ENCODE measurements at regions not wholly inside any gene's neighbourhood (a gene's known extent, or its start where the extent isn't known, plus 50 kb on each side); places are given as distances from the start of the nearest gene placed in this dataset.

DNA sequence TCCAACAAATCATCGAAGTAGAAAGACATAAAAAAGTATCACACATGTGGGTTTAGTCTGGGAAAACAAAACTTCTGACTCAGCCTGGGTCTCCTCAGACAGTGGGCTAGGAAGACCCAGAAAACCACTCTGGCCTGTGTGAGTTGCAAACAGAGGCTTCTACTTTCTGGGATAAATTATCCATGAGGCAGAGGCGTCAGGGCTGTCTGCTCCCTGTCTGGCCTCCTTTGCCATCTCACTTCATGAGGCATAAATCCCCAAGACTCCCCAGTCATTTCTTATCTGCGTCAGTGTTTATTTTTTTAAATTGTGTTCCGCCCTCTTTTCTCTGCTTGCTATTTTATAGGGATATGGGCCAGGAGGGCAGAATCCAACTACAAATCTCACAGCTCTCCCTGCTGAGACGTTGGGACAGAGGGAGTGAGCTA lies 80.6 kb upstream of the TRABD2B start:
- Histone ChIP-seq H3K4me2 (no peak overlapping the region), H4K20me1 (ENCODE audit: insufficient read depth) (no peaks in the 10 kb centered on the region), H3K79me2 (ENCODE audit: insufficient read depth, low read depth) (no peaks in the 10 kb centered on the region), H3K4me3 (IDR thresholded peaks at IDR 0.05; ENCODE audit: insufficient read depth, low read depth, low read length) (no peak overlapping the region), H3K9ac (no peak overlapping the region), H3K27ac (no peak overlapping the region), H3K4me1 (ENCODE audit: low read depth, poor library complexity, severe bottlenecking) (no peaks in the 10 kb centered on the region), H2AFZ (ENCODE audit: low read depth) (no peak overlapping the region), H3K27me3 (ENCODE audit: insufficient read depth, low read depth) (no peaks in the 10 kb centered on the region), H3K36me3 (ENCODE audit: insufficient read depth) (no peaks in the 10 kb centered on the region)
- TF ChIP-seq CTCF (conservative IDR thresholded peaks at IDR 0.05; ENCODE audit: low read depth, low read length), result no peak

DNA sequence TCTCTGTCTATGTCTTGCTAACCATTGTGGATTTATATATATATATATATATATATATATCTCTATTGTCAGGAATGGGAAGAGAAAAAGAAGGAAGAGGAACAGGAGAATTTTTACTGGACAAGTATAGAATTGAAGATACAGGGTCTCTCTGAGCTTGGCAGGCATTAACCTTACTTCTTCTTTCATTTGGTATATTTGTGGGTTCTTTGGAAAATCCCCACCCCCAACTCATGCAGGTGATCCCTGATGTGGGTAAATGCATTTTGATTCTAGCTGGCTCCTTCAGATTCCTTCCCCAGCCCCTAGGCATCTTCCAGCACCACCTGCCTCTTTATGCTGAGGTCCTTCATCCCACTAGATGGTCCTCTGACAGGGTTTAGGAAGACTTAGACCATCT lies 78.8 kb upstream of the TRABD2B start:
- no peak overlapping the region for H3K9ac ChIP-seq
- no peak overlapping the region for H3K4me3 ChIP-seq (IDR thresholded peaks at IDR 0.05; ENCODE audit: insufficient read depth, low read depth, low read length)
- no peaks in the 10 kb centered on the region for H3K27me3 ChIP-seq (ENCODE audit: insufficient read depth, low read depth)
- no peak overlapping the region for H3K4me2 ChIP-seq
- H2AFZ ChIP-seq (ENCODE audit: low read depth), result no peak overlapping the region
- no peaks in the 10 kb centered on the region for H4K20me1 ChIP-seq (ENCODE audit: insufficient read depth)
- TF ChIP-seq CTCF (conservative IDR thresholded peaks at IDR 0.05; ENCODE audit: low read depth, low read length), result no peak
- no peaks in the 10 kb centered on the region for H3K4me1 ChIP-seq (ENCODE audit: low read depth, poor library complexity, severe bottlenecking)
- no peaks in the 10 kb centered on the region for H3K36me3 ChIP-seq (ENCODE audit: insufficient read depth)
- no peak overlapping the region for H3K27ac ChIP-seq
- no peaks in the 10 kb centered on the region for H3K79me2 ChIP-seq (ENCODE audit: insufficient read depth, low read depth)

DNA sequence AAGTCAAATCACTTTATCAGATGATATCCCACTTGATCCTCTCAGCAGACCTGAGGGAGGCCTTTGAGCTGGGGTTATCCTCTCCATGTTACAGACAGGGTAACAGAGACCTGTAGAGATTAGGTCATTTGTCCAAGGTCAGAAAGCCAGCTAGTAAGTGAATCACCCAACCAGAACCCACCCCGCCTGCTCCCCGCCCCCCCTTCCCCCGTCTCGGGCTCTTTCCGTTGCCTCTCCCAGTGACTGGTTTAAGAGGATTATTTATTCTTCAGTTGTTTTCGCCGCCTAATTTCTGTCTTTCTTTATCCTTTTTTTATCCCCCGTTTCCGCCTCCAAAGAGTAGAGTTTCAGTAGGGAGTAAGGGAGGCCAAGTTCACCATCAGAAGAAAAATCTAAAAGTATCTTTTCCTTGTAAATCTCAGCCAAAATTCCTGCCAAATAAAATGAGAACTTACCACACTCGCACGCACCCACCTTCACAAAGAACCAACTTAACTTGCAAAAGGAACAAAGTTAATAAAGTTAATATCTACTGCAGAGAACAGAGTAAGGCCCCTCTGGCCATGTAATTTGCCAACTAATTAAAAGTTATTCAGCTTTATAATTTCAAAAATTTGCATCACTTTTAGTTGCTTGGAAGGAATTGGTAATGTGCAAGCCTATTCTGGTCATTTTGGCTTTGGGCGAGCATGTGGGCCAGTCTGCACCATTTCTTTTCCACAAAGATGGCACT lies 76.8 kb upstream of the TRABD2B start:
- H4K20me1 ChIP-seq (ENCODE audit: insufficient read depth), result no peaks in the 10 kb centered on the region
- no peaks in the 10 kb centered on the region for H3K4me1 ChIP-seq (ENCODE audit: low read depth, poor library complexity, severe bottlenecking)
- H3K27ac ChIP-seq, result no peak overlapping the region
- no peak overlapping the region for H3K4me2 ChIP-seq
- H3K36me3 ChIP-seq (ENCODE audit: insufficient read depth), result no peaks in the 10 kb centered on the region
- no peak overlapping the region for H3K4me3 ChIP-seq (IDR thresholded peaks at IDR 0.05; ENCODE audit: insufficient read depth, low read depth, low read length)
- no peak overlapping the region for H3K9ac ChIP-seq
- H3K27me3 ChIP-seq (ENCODE audit: insufficient read depth, low read depth), result no peaks in the 10 kb centered on the region
- H3K79me2 ChIP-seq (ENCODE audit: insufficient read depth, low read depth), result no peaks in the 10 kb centered on the region
- no peak overlapping the region for H2AFZ ChIP-seq (ENCODE audit: low read depth)
- no peak for TF ChIP-seq CTCF (conservative IDR thresholded peaks at IDR 0.05; ENCODE audit: low read depth, low read length)

DNA sequence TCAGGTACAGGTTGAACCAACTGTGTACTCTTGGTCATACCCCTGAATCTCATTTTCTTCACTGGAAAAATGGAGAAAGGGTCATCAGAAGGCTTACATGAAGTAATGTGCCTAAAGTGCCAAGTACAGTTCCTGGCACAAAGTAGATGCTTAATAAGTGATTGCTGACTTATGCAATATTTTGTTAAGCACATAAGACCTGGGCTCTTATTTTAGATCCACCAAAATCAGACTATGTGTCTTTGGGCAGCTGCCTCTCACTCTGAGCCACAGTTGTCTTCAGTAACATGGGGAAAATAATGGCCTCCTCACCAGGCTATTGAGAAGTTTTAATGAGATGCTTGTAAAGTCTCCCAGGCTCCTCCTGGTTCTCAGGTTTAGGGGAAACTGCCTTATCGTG lies 74.3 kb upstream of the TRABD2B start:
- no peak overlapping the region for H3K4me2 ChIP-seq
- H4K20me1 ChIP-seq (ENCODE audit: insufficient read depth), result no peaks in the 10 kb centered on the region
- no peaks in the 10 kb centered on the region for H3K4me1 ChIP-seq (ENCODE audit: low read depth, poor library complexity, severe bottlenecking)
- no peak for TF ChIP-seq CTCF (conservative IDR thresholded peaks at IDR 0.05; ENCODE audit: low read depth, low read length)
- H2AFZ ChIP-seq (ENCODE audit: low read depth), result no peak overlapping the region
- no peaks in the 10 kb centered on the region for H3K27me3 ChIP-seq (ENCODE audit: insufficient read depth, low read depth)
- H3K36me3 ChIP-seq (ENCODE audit: insufficient read depth), result no peaks in the 10 kb centered on the region
- no peak overlapping the region for H3K9ac ChIP-seq
- H3K79me2 ChIP-seq (ENCODE audit: insufficient read depth, low read depth), result no peaks in the 10 kb centered on the region
- no peak overlapping the region for H3K27ac ChIP-seq
- H3K4me3 ChIP-seq (IDR thresholded peaks at IDR 0.05; ENCODE audit: insufficient read depth, low read depth, low read length), result no peak overlapping the region

Measured in KMS-11 (cell line).